ENCODE measurements at regions not wholly inside any gene's neighbourhood (a gene's known extent, or its start where the extent isn't known, plus 50 kb on each side); places are given as distances from the start of the nearest gene placed in this dataset.

- intact Hi-C loops (cut with DNase I) = no loop called here
- DNase-seq = no peak
- ATAC-seq (ENCODE audit: poor library complexity) = no peak
These were observed 441.1 kb upstream of the MDFIC2 start for GRCh38 chr3:70753572-70753971.

GRCh38 chr3:70752051-70752450 is 439.6 kb upstream of the MDFIC2 start:
- ATAC-seq (ENCODE audit: poor library complexity) (no peak), DNase-seq (no peak)
- intact Hi-C loops (cut with DNase I) = no loop called here

GRCh38 chr3:70749122-70749521 is 436.7 kb upstream of the MDFIC2 start:
- ATAC-seq (ENCODE audit: poor library complexity) (no peak), DNase-seq (peak; percentile 38)
- intact Hi-C loops (cut with DNase I) = no loop called here

GRCh38 chr3:70748593-70748992 is 436.2 kb upstream of the MDFIC2 start:
- no peak for ATAC-seq (ENCODE audit: poor library complexity)
- peak; percentile 24 for DNase-seq
- intact Hi-C loops (cut with DNase I) = no loop called here

GRCh38 chr3:70747847-70748246 is 435.4 kb upstream of the MDFIC2 start:
- intact Hi-C loops (cut with DNase I) = no loop called here
- no peak for DNase-seq
- ATAC-seq (ENCODE audit: poor library complexity) = no peak

GRCh38 chr3:70744536-70744935 is 432.1 kb upstream of the MDFIC2 start:
- ATAC-seq (ENCODE audit: poor library complexity) = no peak

GRCh38 chr3:70743754-70744153 is 431.3 kb upstream of the MDFIC2 start:
- intact Hi-C loops (cut with DNase I) = no loop called here
- ATAC-seq (ENCODE audit: poor library complexity) (no peak), DNase-seq (no peak)

More at GRCh38 chr3:70744536-70744935, 432.1 kb upstream of the MDFIC2 start:
- DNase-seq = no peak
- intact Hi-C loops (cut with DNase I) = no loop called here

GRCh38 chr3:70742081-70742480 is 429.6 kb upstream of the MDFIC2 start:
- DNase-seq = no peak
- no peak for ATAC-seq (ENCODE audit: poor library complexity)
- intact Hi-C loops (cut with DNase I) = no loop called here

- intact Hi-C loops (cut with DNase I) = no loop called here
- DNase-seq (no peak), ATAC-seq (ENCODE audit: poor library complexity) (no peak)
These were observed 428.4 kb upstream of the MDFIC2 start for GRCh38 chr3:70740872-70741271.

GRCh38 chr3:70740071-70740470 is 427.6 kb upstream of the MDFIC2 start:
- ATAC-seq (ENCODE audit: poor library complexity) (no peak), DNase-seq (no peak)
- intact Hi-C loops (cut with DNase I) = no loop called here

GRCh38 chr3:70738291-70738681 is 425.8 kb upstream of the MDFIC2 start:
- ATAC-seq (ENCODE audit: poor library complexity) (no peak), DNase-seq (no peak)
- intact Hi-C loops (cut with DNase I) = no loop called here

- DNase-seq = no peak
- intact Hi-C loops (cut with DNase I) = no loop called here
- ATAC-seq (ENCODE audit: poor library complexity) = no peak
These were observed 425.3 kb upstream of the MDFIC2 start for GRCh38 chr3:70737666-70738290.

GRCh38 chr3:70736009-70736408 is 423.6 kb upstream of the MDFIC2 start:
- DNase-seq (no peak), ATAC-seq (ENCODE audit: poor library complexity) (no peak)
- intact Hi-C loops (cut with DNase I) = no loop called here

- DNase-seq = no peak
- intact Hi-C loops (cut with DNase I) = no loop called here
- no peak for ATAC-seq (ENCODE audit: poor library complexity)
These were observed 422.3 kb upstream of the MDFIC2 start for GRCh38 chr3:70734756-70735155.

- intact Hi-C loops (cut with DNase I) = no loop called here
- no peak for DNase-seq
- no peak for ATAC-seq (ENCODE audit: poor library complexity)
These were observed 418.6 kb upstream of the MDFIC2 start for GRCh38 chr3:70731046-70731445.

GRCh38 chr3:70729845-70730244 is 417.4 kb upstream of the MDFIC2 start:
- DNase-seq = no peak
- intact Hi-C loops (cut with DNase I) = no loop called here
- no peak for ATAC-seq (ENCODE audit: poor library complexity)

GRCh38 chr3:70728311-70728710 is 415.9 kb upstream of the MDFIC2 start:
- ATAC-seq (ENCODE audit: poor library complexity) (no peak), DNase-seq (no peak)
- intact Hi-C loops (cut with DNase I) = no loop called here

- DNase-seq (no peak), ATAC-seq (ENCODE audit: poor library complexity) (no peak)
- intact Hi-C loops (cut with DNase I) = no loop called here
These were observed 414.5 kb upstream of the MDFIC2 start for GRCh38 chr3:70726961-70727360.

- DNase-seq (no peak), ATAC-seq (ENCODE audit: poor library complexity) (no peak)
- intact Hi-C loops (cut with DNase I) = no loop called here
These were observed 413.9 kb upstream of the MDFIC2 start for GRCh38 chr3:70726096-70726938.

GRCh38 chr3:70722018-70722417 is 409.6 kb upstream of the MDFIC2 start:
- ATAC-seq (ENCODE audit: poor library complexity) (no peak), DNase-seq (no peak)
- intact Hi-C loops (cut with DNase I) = no loop called here

Data from Right ventricle myocardium superior (tissue), 1 donor.